HTR-8/SVneo (cell line): ENCODE measurements at regions not wholly inside any gene's neighbourhood (a gene's known extent, or its start where the extent isn't known, plus 50 kb on each side); places are given as distances from the start of the nearest gene placed in this dataset.
"Not testable (repeated sequence)": the region's sequence is repeated elsewhere in the genome, so short reads cannot be mapped to it uniquely, and the experiment has no call there.

Experiments
- DNase-seq: peaks from one replicate; pipeline ENCODE4 v3.0.0; 2011; ENCODE audit warnings: low spot score, mixed read lengths; ENCODE audit not compliant: insufficient read length
- FAIRE-seq: peaks from 2 replicates; lab custom pipeline; 2011; peaks lifted over from hg19 to GRCh38; lab: Jason Lieb, UNC

DNA sequence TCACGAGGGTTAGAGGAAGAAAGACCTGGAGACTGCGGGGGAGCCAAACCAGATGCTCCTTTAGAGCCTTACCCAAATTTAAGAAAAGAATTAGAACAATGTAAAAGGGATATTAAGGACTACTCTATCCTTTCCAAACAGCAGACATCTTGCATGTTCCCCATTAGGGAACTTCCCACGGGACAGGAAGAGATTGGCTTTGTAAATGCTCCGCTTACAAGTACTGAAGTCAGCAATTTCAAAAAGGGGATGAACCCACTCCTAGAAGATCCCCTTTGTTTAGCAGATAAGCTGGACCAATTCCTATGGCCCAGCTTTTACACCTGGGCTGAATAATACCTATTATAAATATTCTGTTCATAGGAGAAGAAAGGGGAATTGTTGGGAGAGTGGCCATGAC is 74.2 kb downstream of the APOBEC1 start:
- DNase-seq (no peak), FAIRE-seq (no peak)

- not testable (repeated sequence) for DNase-seq, FAIRE-seq
These were observed 75.6 kb downstream of the APOBEC1 start for GRCh38 chr12:7590085-7590484.

GRCh38 chr12:7588742-7589329 is 76.9 kb downstream of the APOBEC1 start:
- DNase-seq: peak; percentile 64
- FAIRE-seq: peak; percentile 88

GRCh38 chr12:7584137-7584536 is 80.6 kb upstream of the CD163 start:
- FAIRE-seq, DNase-seq: not testable (repeated sequence)

GRCh38 chr12:7583471-7583870 is 79.9 kb upstream of the CD163 start:
- FAIRE-seq: no peak
- DNase-seq: no peak

GRCh38 chr12:7582796-7583195 is 79.2 kb upstream of the CD163 start:
- DNase-seq (no peak), FAIRE-seq (no peak)

DNA sequence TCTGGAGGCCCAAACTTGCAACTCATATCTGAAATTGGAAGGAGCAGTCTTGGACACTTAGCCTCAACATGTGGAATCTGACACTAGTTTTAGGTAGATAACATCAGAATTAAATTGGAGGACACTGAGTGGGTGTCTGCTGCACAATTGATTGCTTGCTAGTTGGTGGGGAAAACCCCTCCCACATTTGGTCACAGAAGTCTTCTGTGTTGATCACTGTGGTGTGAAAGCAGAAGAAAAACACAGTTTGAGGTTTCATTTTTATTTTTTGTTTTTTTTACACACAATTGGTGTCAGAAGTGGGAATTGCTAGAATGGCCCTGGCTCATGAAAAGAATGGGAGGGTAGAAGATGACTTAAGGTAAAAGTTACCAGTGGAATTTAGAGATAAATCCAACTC is 78.0 kb upstream of the CD163 start:
- FAIRE-seq: no peak
- no peak for DNase-seq

DNA sequence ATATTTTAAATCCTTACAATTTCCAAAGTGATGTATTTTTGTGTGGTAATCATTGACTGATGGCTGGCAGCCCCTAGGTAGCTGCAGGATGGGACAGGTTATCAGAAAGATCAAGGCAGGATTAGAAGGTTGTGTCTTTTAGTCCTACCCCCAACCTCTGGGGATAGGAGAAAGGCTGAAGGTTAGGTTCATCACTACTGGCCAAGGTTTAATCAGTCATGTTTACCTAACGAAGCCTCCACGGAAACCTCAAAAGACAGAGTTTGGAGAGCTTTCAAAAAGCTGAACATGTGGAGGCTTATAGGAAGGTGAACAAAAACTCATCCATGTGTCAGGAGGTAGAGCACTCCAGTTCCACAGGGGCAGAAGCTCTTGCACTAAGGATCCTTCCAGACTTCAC is 77.5 kb upstream of the CD163 start:
- no peak for FAIRE-seq

DNA sequence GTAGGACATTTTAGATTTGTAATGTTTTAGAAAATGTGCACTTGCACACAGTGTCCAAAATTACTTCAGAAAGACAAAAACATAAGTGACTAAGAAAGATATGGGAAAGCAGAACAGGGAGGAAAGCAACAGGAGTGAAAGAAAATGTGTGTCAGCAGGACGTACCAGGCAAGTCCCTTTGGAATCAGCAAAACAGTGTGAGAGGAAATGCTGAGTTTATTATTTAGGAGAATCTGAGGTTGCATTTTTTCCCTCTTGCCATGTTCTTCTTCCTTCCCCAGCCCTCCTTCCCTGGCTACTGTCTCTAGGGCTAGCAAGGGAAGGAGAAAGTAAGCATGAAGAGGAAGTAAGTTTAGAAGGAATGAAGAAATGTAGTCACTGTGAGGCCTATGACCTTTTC is 67.7 kb upstream of the CD163 start:
- FAIRE-seq (peak; percentile 28), DNase-seq (no peak)

More for the DNA sequence above, 77.5 kb upstream of the CD163 start:
- no peak for DNase-seq

DNA sequence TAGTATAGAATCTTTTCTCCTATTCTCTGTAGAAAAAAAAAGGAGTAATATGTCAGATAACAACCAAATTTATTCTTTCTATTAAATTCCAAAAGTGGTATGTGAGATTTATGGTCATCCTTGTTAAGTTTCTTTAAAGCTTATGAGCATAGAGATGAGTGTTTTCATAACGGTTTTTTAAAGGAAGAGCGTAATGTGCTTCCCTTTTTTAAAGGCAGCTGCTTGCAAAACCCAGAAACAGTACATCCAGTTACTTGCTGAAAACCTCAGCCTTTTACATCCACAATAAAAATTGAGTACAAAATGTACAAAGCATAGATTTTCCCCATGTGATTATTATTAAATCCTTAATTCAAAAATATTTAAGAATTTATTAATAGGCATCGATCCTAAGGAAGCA is 53.6 kb upstream of the CD163 start:
- FAIRE-seq (no peak), DNase-seq (no peak)

DNA sequence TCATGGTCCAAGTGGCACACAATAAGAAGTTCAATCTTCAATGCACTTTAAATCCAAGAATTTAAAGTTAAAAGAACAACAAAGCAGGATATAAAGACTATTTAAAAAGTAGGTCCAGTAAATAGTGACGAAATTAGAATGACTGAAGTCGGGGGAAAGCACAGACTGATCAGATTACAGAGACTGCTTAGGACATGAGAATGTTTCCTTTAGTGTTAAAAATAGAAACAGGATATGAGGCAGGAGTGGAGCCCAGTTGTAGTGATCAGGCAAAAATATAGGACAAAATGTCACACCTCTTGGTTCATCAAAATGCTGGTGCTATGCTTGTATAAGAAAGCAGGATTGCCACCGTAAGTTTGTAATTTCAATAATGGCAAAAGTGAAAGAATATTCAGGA is 52.2 kb upstream of the CD163 start:
- FAIRE-seq: no peak
- peak; percentile 26 for DNase-seq

DNA sequence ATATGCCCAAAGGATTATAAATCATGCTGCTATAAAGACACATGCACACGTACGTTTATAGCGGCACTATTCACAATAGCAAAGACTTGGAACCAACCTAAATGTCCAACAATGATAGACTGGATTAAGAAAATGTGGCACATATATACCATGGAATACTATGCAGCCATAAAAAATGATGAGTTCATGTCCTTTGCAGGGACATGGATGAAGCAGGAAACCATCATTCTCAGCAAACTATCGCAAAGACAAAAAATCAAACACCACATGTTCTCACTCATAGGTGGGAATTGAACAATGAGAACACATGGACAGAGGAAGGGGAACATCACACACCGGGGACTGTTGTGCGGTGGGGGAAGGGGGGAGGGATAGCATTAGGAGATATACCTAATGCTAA is 51.3 kb upstream of the CD163 start:
- not testable (repeated sequence) for DNase-seq, FAIRE-seq
